Gastroesophageal sphincter (tissue), 3 donors: ENCODE measurements at regions not wholly inside any gene's neighbourhood (a gene's known extent, or its start where the extent isn't known, plus 50 kb on each side); places are given as distances from the start of the nearest gene placed in this dataset.
A peak's percentile ranks its signal among the peaks of the same experiment; 100 is the strongest.

ENCODE experiments used
- CTCF ChIP-seq, 4 experiments: fragments of 200-600 bp in 2 of 4; fragments of 450-650 bp in 2 of 4; sonication (generic) in 1 of 4; IDR thresholded peaks; one replicate each; pipeline ENCODE4 v1.5.1; 2017 to 2019; ENCODE audit warnings: antibody characterized with exemption in 4 of 4, mild to moderate bottlenecking in 2 of 4, moderate library complexity in 2 of 4
- EP300 ChIP-seq: sonication (generic); formaldehyde crosslinking; IDR thresholded peaks from one replicate; pipeline ENCODE4 v1.6.1; 2017; ENCODE audit warnings: antibody characterized with exemption, mild to moderate bottlenecking
- POLR2A ChIP-seq, 2 donors: fragments of 450-650 bp; IDR thresholded peaks; one replicate each; pipeline ENCODE4 v1.6.1; 2017; ENCODE audit warnings: antibody characterized with exemption in 2 of 2, mild to moderate bottlenecking in 2 of 2, moderate library complexity in 1 of 2
- POLR2AphosphoS5 ChIP-seq: sonication (generic); formaldehyde crosslinking; IDR thresholded peaks from one replicate; pipeline ENCODE4 v1.6.1; 2017; ENCODE audit warnings: antibody characterized with exemption

GRCh38 chr5:123700624-123701287 is 188.8 kb downstream of the CSNK1G3 start:
- TF ChIP-seq CTCF (IDR thresholded peaks at IDR 0.05) = no peak
- TF ChIP-seq POLR2A (IDR thresholded peaks at IDR 0.05) = no peak
- no peak for TF ChIP-seq EP300
- peak; percentile 55 for TF ChIP-seq POLR2AphosphoS5
